Posterior vena cava (tissue), 2 donors: ENCODE measurements at regions not wholly inside any gene's neighbourhood (a gene's known extent, or its start where the extent isn't known, plus 50 kb on each side); places are given as distances from the start of the nearest gene placed in this dataset.

Experiments
- DNase-seq: peaks from one replicate; pipeline ENCODE4 v3.0.0-alpha.2; 2020; ENCODE audit warnings: low spot score
- intact Hi-C, 2 donors: fragments of 100-400 bp; cut with DNase I; formaldehyde crosslinking; loops; one replicate each; pipeline versions ENCODE4 v1.14.1 to v1.14.2; 2022 to 2023
- donor health status: DM: yes; HTN: yes; CAD: no.
- donor health status: DM: yes; HTN: yes; CAD: no.

GRCh38 chr5:173735691-173736090, 119.2 kb upstream of the BOD1 start:
- no peak for DNase-seq
- intact Hi-C loops, result no loop called here

GRCh38 chr5:173736374-173736773, 119.9 kb upstream of the BOD1 start:
- intact Hi-C loops, result no loop called here
- DNase-seq, result peak; percentile 13

- intact Hi-C loops, result no loop called here
- DNase-seq, result peak; percentile 62
Measured at GRCh38 chr5:173736923-173737412, 120.5 kb upstream of the BOD1 start.

- intact Hi-C loops, result no loop called here
- DNase-seq, result no peak
Measured at GRCh38 chr5:173739741-173740140, 123.3 kb upstream of the BOD1 start.

- intact Hi-C loops, result no loop called here
Measured at GRCh38 chr5:173740400-173740799, 124.0 kb upstream of the BOD1 start.

GRCh38 chr5:173741087-173741486, 124.6 kb upstream of the BOD1 start:
- peak; percentile 50 for DNase-seq
- intact Hi-C loops, result no loop called here

More at GRCh38 chr5:173740400-173740799, 124.0 kb upstream of the BOD1 start:
- peak; percentile 22 for DNase-seq

GRCh38 chr5:173741729-173742431, 125.4 kb upstream of the BOD1 start:
- peak; percentile 34 for DNase-seq
- intact Hi-C loops, result no loop called here

- DNase-seq, result no peak
- intact Hi-C loops, result no loop called here
Measured at GRCh38 chr5:173742432-173742816, 126.0 kb upstream of the BOD1 start.

GRCh38 chr5:173743641-173744343, 127.3 kb upstream of the BOD1 start:
- intact Hi-C loops, result no loop called here
- peak; percentile 22 for DNase-seq

- intact Hi-C loops, result no loop called here
- peak; percentile 37 for DNase-seq
Measured at GRCh38 chr5:173744551-173744950, 128.1 kb upstream of the BOD1 start.

- DNase-seq, result peak; percentile 61
- intact Hi-C loops, result no loop called here
Measured at GRCh38 chr5:173745123-173745522, 128.7 kb upstream of the BOD1 start.

- peak; percentile 22 for DNase-seq
- intact Hi-C loops, result no loop called here
Measured at GRCh38 chr5:173745557-173745956, 129.1 kb upstream of the BOD1 start.

- intact Hi-C loops, result no loop called here
- DNase-seq, result peak; percentile 13
Measured at GRCh38 chr5:173746047-173746646, 129.7 kb upstream of the BOD1 start.

- peak; percentile 4 for DNase-seq
- intact Hi-C loops, result no loop called here
Measured at GRCh38 chr5:173747876-173748275, 131.4 kb upstream of the BOD1 start.

GRCh38 chr5:173750538-173751265, 134.3 kb upstream of the BOD1 start:
- no peak for DNase-seq
- intact Hi-C loops, result no loop called here

- intact Hi-C loops, result no loop called here
- DNase-seq, result no peak
Measured at GRCh38 chr5:173751266-173751600, 134.8 kb upstream of the BOD1 start.

- DNase-seq, result no peak
- intact Hi-C loops, result no loop called here
Measured at GRCh38 chr5:173752653-173753052, 135.5 kb upstream of the CPEB4 start.

GRCh38 chr5:173753307-173754168, 134.6 kb upstream of the CPEB4 start:
- intact Hi-C loops, result no loop called here

GRCh38 chr5:173755319-173755718, 132.8 kb upstream of the CPEB4 start:
- intact Hi-C loops, result no loop called here

More at GRCh38 chr5:173753307-173754168, 134.6 kb upstream of the CPEB4 start:
- DNase-seq, result no peak

More at GRCh38 chr5:173755319-173755718, 132.8 kb upstream of the CPEB4 start:
- DNase-seq, result no peak
